ENCODE measurements at regions not wholly inside any gene's neighbourhood (a gene's known extent, or its start where the extent isn't known, plus 50 kb on each side); places are given as distances from the start of the nearest gene placed in this dataset.

DNA sequence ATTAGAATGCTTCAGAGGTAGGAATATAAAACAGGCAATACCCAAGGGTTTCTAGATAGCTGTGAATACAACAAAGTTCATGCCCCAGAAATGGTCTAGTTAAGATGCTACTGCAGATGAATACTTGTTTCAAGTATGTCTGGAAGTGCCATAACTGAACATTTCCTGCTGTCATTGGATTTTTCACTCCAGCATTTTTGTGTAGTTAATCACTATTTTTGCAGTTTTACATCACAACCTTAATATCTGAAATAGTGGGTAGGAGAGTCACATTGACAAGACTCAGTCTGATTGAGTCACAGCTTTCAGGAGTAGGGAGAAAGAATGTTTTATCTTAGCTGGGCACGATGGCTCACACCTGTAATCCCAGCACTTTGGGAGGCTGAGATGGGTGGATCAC lies 126.4 kb upstream of the C1orf21 start:
- TF ChIP-seq, protein P1, sequence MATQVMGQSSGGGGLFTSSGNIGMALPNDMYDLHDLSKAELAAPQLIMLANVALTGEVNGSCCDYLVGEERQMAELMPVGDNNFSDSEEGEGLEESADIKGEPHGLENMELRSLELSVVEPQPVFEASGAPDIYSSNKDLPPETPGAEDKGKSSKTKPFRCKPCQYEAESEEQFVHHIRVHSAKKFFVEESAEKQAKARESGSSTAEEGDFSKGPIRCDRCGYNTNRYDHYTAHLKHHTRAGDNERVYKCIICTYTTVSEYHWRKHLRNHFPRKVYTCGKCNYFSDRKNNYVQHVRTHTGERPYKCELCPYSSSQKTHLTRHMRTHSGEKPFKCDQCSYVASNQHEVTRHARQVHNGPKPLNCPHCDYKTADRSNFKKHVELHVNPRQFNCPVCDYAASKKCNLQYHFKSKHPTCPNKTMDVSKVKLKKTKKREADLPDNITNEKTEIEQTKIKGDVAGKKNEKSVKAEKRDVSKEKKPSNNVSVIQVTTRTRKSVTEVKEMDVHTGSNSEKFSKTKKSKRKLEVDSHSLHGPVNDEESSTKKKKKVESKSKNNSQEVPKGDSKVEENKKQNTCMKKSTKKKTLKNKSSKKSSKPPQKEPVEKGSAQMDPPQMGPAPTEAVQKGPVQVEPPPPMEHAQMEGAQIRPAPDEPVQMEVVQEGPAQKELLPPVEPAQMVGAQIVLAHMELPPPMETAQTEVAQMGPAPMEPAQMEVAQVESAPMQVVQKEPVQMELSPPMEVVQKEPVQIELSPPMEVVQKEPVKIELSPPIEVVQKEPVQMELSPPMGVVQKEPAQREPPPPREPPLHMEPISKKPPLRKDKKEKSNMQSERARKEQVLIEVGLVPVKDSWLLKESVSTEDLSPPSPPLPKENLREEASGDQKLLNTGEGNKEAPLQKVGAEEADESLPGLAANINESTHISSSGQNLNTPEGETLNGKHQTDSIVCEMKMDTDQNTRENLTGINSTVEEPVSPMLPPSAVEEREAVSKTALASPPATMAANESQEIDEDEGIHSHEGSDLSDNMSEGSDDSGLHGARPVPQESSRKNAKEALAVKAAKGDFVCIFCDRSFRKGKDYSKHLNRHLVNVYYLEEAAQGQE (IDR thresholded peaks at IDR 0.05; ENCODE audit: borderline replicate concordance) = no peak
- TF ChIP-seq CTCF (IDR thresholded peaks at IDR 0.05; ENCODE audit: poor library complexity, severe bottlenecking) (no peak), RAD21 (conservative IDR thresholded peaks at IDR 0.05) (no peak), MXI1 (conservative IDR thresholded peaks at IDR 0.05; ENCODE audit: poor library complexity, severe bottlenecking) (no peak), POLR2AphosphoS5 (IDR thresholded peaks at IDR 0.05) (no peak), SMC3 (conservative IDR thresholded peaks at IDR 0.05; ENCODE audit: poor library complexity) (no peak), TAF1 (IDR thresholded peaks at IDR 0.05; ENCODE audit: low read depth) (no peak), EP300 (conservative IDR thresholded peaks at IDR 0.05; ENCODE audit: poor library complexity, severe bottlenecking) (no peak), EZH2 (IDR thresholded peaks at IDR 0.05; ENCODE audit: borderline replicate concordance, insufficient read depth, low read length, poor library complexity, severe bottlenecking) (no peak)
- Histone ChIP-seq H3K9ac (ENCODE audit: low read length) (no peak overlapping the region), H3K9me2 (ENCODE audit: insufficient read depth, low read length) (no peaks in the 10 kb centered on the region), H3K27me3 (ENCODE audit: insufficient read depth, low read depth, low read length) (no peaks in the 10 kb centered on the region), H3K4me2 (ENCODE audit: low read length) (no peak overlapping the region), H2AFZ (ENCODE audit: low read depth, low read length) (no peak overlapping the region), H3K79me2 (replicated peaks; ENCODE audit: insufficient read depth, low read length) (no peaks in the 10 kb centered on the region), H3F3A (ENCODE audit: insufficient read depth, low read length, poor library complexity, severe bottlenecking) (no peaks in the 10 kb centered on the region), H3K27ac (ENCODE audit: low read length) (no peak overlapping the region), H3K4me3 (ENCODE audit: low read length) (no peak overlapping the region), H3K9me3 (ENCODE audit: low read length) (no peaks in the 10 kb centered on the region), H4K20me1 (ENCODE audit: insufficient read depth) (no peaks in the 10 kb centered on the region), H3K36me3 (ENCODE audit: insufficient read depth, low read length) (no peaks in the 10 kb centered on the region)

GRCh38 chr1:184262109-184262508 lies 124.7 kb upstream of the C1orf21 start:
- Histone ChIP-seq H3K9ac (ENCODE audit: low read length) (no peak overlapping the region), H3K4me3 (ENCODE audit: low read length) (no peak overlapping the region), H4K20me1 (ENCODE audit: insufficient read depth) (no peaks in the 10 kb centered on the region), H3K9me3 (ENCODE audit: low read length) (no peaks in the 10 kb centered on the region), H3K27ac (ENCODE audit: low read length) (no peak overlapping the region), H3K9me2 (ENCODE audit: insufficient read depth, low read length) (no peaks in the 10 kb centered on the region), H3K27me3 (ENCODE audit: insufficient read depth, low read depth, low read length) (no peaks in the 10 kb centered on the region), H2AFZ (ENCODE audit: low read depth, low read length) (no peak overlapping the region), H3K79me2 (replicated peaks; ENCODE audit: insufficient read depth, low read length) (no peaks in the 10 kb centered on the region), H3K4me2 (ENCODE audit: low read length) (no peak overlapping the region), H3F3A (ENCODE audit: insufficient read depth, low read length, poor library complexity, severe bottlenecking) (no peaks in the 10 kb centered on the region), H3K36me3 (ENCODE audit: insufficient read depth, low read length) (no peaks in the 10 kb centered on the region)
- TF ChIP-seq POLR2AphosphoS5 (IDR thresholded peaks at IDR 0.05) (no peak), EP300 (conservative IDR thresholded peaks at IDR 0.05; ENCODE audit: poor library complexity, severe bottlenecking) (no peak), TAF1 (IDR thresholded peaks at IDR 0.05; ENCODE audit: low read depth) (no peak), RAD21 (conservative IDR thresholded peaks at IDR 0.05) (no peak), MXI1 (conservative IDR thresholded peaks at IDR 0.05; ENCODE audit: poor library complexity, severe bottlenecking) (no peak), CTCF (IDR thresholded peaks at IDR 0.05; ENCODE audit: poor library complexity, severe bottlenecking) (no peak), SMC3 (conservative IDR thresholded peaks at IDR 0.05; ENCODE audit: poor library complexity) (no peak), EZH2 (IDR thresholded peaks at IDR 0.05; ENCODE audit: borderline replicate concordance, insufficient read depth, low read length, poor library complexity, severe bottlenecking) (no peak)
- TF ChIP-seq, protein P1 (IDR thresholded peaks at IDR 0.05; ENCODE audit: borderline replicate concordance) = no peak

All from neural cell (in vitro differentiated cells).